Lower lobe of right lung (tissue), 2 donors: ENCODE measurements at regions not wholly inside any gene's neighbourhood (a gene's known extent, or its start where the extent isn't known, plus 50 kb on each side); places are given as distances from the start of the nearest gene placed in this dataset.
"Not testable (repeated sequence)": the region's sequence is repeated elsewhere in the genome, so short reads cannot be mapped to it uniquely, and the experiment has no call there.

Source experiments
- ATAC-seq, 2 donors: fragments of 200-7000 bp; cut with Tn5 transposase; one replicate each; pipeline ENCODE4 v1.9.1; 2020 to 2022; ENCODE audit warnings: mild to moderate bottlenecking in 2 of 2, moderate library complexity in 2 of 2
- DNase-seq: peaks from one replicate; pipeline ENCODE4 v3.0.0-alpha.2; 2020
- H3K27ac ChIP-seq: fragments of 200-600 bp; one replicate; pipeline ENCODE4 v1.8.0; 2022
- H3K27me3 ChIP-seq: fragments of 200-600 bp; one replicate; pipeline ENCODE4 v1.8.0; 2022; ENCODE audit warnings: low read depth
- H3K36me3 ChIP-seq: fragments of 200-600 bp; one replicate; pipeline ENCODE4 v1.8.0; 2022; ENCODE audit warnings: mild to moderate bottlenecking
- H3K4me1 ChIP-seq: fragments of 200-600 bp; one replicate; pipeline ENCODE4 v1.8.0; 2022
- H3K4me3 ChIP-seq: fragments of 200-600 bp; one replicate; pipeline ENCODE4 v1.8.0; 2022; ENCODE audit warnings: mild to moderate bottlenecking
- H3K9me3 ChIP-seq: fragments of 200-600 bp; one replicate; pipeline ENCODE4 v1.8.0; 2022
- intact Hi-C: fragments of 100-400 bp; cut with DNase I; formaldehyde crosslinking; loops from one replicate; pipeline ENCODE4 v1.11.0; 2022
- TF ChIP-seq, protein P1 (sequence below): fragments of 200-600 bp; IDR thresholded peaks from one replicate; pipeline ENCODE4 v1.8.0; 2022; ENCODE audit warnings: antibody characterized with exemption, mild to moderate bottlenecking
- donor health status: DM: no; HTN: yes; CAD: no; lungs with severe emphysema.

- intact Hi-C loops, result no loop called here
- Histone ChIP-seq H3K36me3 (no peaks in the 10 kb centered on the region), H3K27ac (no peak overlapping the region), H3K4me3 (no peak overlapping the region), H3K9me3 (no peaks in the 10 kb centered on the region), H3K4me1 (no peaks in the 10 kb centered on the region), H3K27me3 (no peaks in the 10 kb centered on the region)
- TF ChIP-seq, protein P1, sequence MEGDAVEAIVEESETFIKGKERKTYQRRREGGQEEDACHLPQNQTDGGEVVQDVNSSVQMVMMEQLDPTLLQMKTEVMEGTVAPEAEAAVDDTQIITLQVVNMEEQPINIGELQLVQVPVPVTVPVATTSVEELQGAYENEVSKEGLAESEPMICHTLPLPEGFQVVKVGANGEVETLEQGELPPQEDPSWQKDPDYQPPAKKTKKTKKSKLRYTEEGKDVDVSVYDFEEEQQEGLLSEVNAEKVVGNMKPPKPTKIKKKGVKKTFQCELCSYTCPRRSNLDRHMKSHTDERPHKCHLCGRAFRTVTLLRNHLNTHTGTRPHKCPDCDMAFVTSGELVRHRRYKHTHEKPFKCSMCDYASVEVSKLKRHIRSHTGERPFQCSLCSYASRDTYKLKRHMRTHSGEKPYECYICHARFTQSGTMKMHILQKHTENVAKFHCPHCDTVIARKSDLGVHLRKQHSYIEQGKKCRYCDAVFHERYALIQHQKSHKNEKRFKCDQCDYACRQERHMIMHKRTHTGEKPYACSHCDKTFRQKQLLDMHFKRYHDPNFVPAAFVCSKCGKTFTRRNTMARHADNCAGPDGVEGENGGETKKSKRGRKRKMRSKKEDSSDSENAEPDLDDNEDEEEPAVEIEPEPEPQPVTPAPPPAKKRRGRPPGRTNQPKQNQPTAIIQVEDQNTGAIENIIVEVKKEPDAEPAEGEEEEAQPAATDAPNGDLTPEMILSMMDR, result no peak
- DNase-seq (no peak), ATAC-seq (no peak)
These were observed 553.7 kb upstream of the PRR20A start for GRCh38 chr13:56586976-56587375.

DNA sequence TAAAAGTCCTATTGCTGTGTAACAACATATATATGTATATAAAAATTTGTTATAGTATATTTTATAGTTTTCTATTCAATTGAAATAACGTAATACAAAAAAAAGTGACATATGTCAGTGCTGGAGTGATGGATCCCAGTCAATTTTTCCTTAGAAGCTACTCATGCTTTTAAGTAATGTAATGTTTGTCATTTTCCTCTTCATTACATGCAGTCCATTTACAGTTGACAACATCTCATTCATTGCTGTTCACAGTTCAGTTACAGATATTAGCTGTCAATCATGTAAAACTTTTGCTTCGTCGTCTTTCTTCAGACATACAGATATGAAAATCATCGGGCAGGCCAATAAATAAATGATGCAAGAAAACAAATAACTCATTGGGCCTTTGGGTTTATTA, 525.1 kb upstream of the PRR20A start:
- intact Hi-C loops, result no loop called here
- ATAC-seq (no peak), DNase-seq (no peak)
- Histone ChIP-seq H3K4me3 (no peak overlapping the region), H3K27me3 (no peaks in the 10 kb centered on the region), H3K27ac (no peak overlapping the region), H3K36me3 (no peaks in the 10 kb centered on the region), H3K9me3 (peaks cover 6% of the 10 kb centered on the region), H3K4me1 (no peaks in the 10 kb centered on the region)
- TF ChIP-seq, protein P1, result no peak

GRCh38 chr13:56622840-56623239, 517.9 kb upstream of the PRR20A start:
- Histone ChIP-seq H3K4me1 (no peaks in the 10 kb centered on the region), H3K27ac (no peak overlapping the region), H3K9me3 (peaks cover 16% of the 10 kb centered on the region), H3K36me3 (no peaks in the 10 kb centered on the region), H3K4me3 (no peak overlapping the region), H3K27me3 (no peaks in the 10 kb centered on the region)
- intact Hi-C loops, result no loop called here
- DNase-seq (no peak), ATAC-seq (no peak)
- TF ChIP-seq, protein P1, result no peak

GRCh38 chr13:56628886-56629285, 511.8 kb upstream of the PRR20A start:
- H3K27me3 ChIP-seq, H3K9me3 ChIP-seq, H3K36me3 ChIP-seq, DNase-seq, H3K4me1 ChIP-seq, intact Hi-C loops, ATAC-seq, H3K27ac ChIP-seq, H3K4me3 ChIP-seq: not testable (repeated sequence)

- ATAC-seq, H3K27ac ChIP-seq, H3K9me3 ChIP-seq, H3K27me3 ChIP-seq, DNase-seq, intact Hi-C loops, H3K4me3 ChIP-seq, H3K4me1 ChIP-seq, H3K36me3 ChIP-seq: not testable (repeated sequence)
These were observed 509.7 kb upstream of the PRR20A start for GRCh38 chr13:56631060-56631459.

DNA sequence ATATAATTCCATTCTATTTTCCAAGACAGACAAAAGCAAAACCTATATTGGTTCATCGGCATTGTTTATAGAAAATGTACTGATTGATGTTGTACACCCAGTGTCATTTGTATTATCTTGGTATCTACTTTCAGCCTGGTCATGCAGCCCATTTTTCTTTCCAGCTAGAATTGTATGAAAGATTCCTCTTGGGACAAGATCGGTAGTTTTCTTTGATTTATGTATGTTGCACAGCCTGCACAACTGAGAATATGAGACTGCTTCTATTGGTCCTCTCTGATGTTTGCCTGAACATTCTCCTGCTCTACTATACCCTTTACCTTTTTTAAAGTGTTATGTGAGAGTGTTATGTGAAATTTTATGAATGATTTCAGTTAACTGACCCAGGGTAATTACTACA, 487.7 kb upstream of the PRR20A start:
- no peaks in the 10 kb centered on the region for H3K36me3 ChIP-seq
- TF ChIP-seq, protein P1, result no peak
- H3K4me1 ChIP-seq, result no peaks in the 10 kb centered on the region
- no peaks in the 10 kb centered on the region for H3K9me3 ChIP-seq
- ATAC-seq, result no peak
- H3K27me3 ChIP-seq, result no peaks in the 10 kb centered on the region
- no peak overlapping the region for H3K27ac ChIP-seq
- no peak overlapping the region for H3K4me3 ChIP-seq
- intact Hi-C loops, result no loop called here
- DNase-seq, result no peak

- H3K27me3 ChIP-seq, result no peaks in the 10 kb centered on the region
- peak; percentile 44 for DNase-seq
- TF ChIP-seq, protein P1, result no peak
- no peaks in the 10 kb centered on the region for H3K4me1 ChIP-seq
- H3K4me3 ChIP-seq, result no peak overlapping the region
- peaks cover 12% of the 10 kb centered on the region for H3K9me3 ChIP-seq
- ATAC-seq, result peak in 1 of 2 donors; percentile 32
- intact Hi-C loops, result no loop called here
- H3K27ac ChIP-seq, result no peak overlapping the region
- H3K36me3 ChIP-seq, result no peaks in the 10 kb centered on the region
These were observed 481.7 kb upstream of the PRR20A start for GRCh38 chr13:56659041-56659471.
